HCT116 (cell line): ENCODE measurements at regions not wholly inside any gene's neighbourhood (a gene's known extent, or its start where the extent isn't known, plus 50 kb on each side); places are given as distances from the start of the nearest gene placed in this dataset.

Experiments
- ATAC-seq: fragments of 200-7000 bp; cut with Tn5 transposase; 2 replicates; pipeline ENCODE4 v1.9.1; 2020; ENCODE audit warnings: mild to moderate bottlenecking, moderate library complexity
- BruUV-seq: library from RNA; stranded (reverse); fragments of 400-500 nt; replicated peaks from 2 replicates; lab custom pipeline; 2021; lab: Mats Ljungman, UMichigan
- CTCF ChIA-PET: fragments of 300-600 bp; sonication (Branson Sonifier 250); formaldehyde crosslinking; loops from one replicate; lab custom pipeline; 2021; ENCODE audit warnings: antibody characterized with exemption; lab: Charles Lee
- POLR2A ChIA-PET: fragments of 300-600, 350-600 bp; sonication (Branson Sonifier 250); formaldehyde crosslinking; loops from one replicate; lab custom pipeline; 2021; ENCODE audit warnings: antibody characterized with exemption; lab: Charles Lee
- RAD21 ChIA-PET, 2 experiments: fragments of 300-600 bp; sonication (Branson Sonifier 250); formaldehyde crosslinking; loops; one replicate each; lab custom pipeline; 2023; ENCODE audit warnings: low total read pairs in 2 of 2; ENCODE audit not compliant: uncharacterized antibody in 2 of 2, unreplicated experiment in 2 of 2, low non-redundant PET in 1 of 2; lab: Charles Lee
- DNase-seq: peaks from one replicate; pipeline ENCODE4 v3.0.0-alpha.2; 2010; ENCODE audit warnings: low read depth, low spot score
- H2AFZ ChIP-seq: fragments of 200-600 bp; shearing (Covaris generic), sonication (generic); 2 replicates; pipeline ENCODE4 v1.6.1; 2017; ENCODE audit warnings: low read depth, mixed run types, mixed read lengths, antibody characterized with exemption, low read length; ENCODE audit not compliant: poor library complexity, severe bottlenecking
- H3K27ac ChIP-seq: 2 replicates; pipeline ENCODE4 v1.5.1; 2012; ENCODE audit warnings: low read depth, low read length
- H3K27me3 ChIP-seq: fragments of 200-600 bp; sonication (generic); 2 replicates; pipeline ENCODE4 v1.6.1; 2016; ENCODE audit warnings: mixed run types, low read length, mixed read lengths; ENCODE audit not compliant: insufficient read depth
- H3K36me3 ChIP-seq, 2 experiments: fragments of 200-500 bp in 1 of 2; fragments of 200-600 bp in 1 of 2; sonication (Bioruptor generic) in 1 of 2; sonication (generic) in 1 of 2; 2 replicates each; pipeline versions ENCODE4 v1.5.1 to v1.6.1; 2014 to 2016; ENCODE audit warnings: low read length in 2 of 2, inconsistent platforms in 1 of 2, mixed read lengths in 1 of 2, mixed run types in 1 of 2; ENCODE audit not compliant: insufficient read depth in 2 of 2, control insufficient read depth in 1 of 2
- H3K4me1 ChIP-seq, 2 experiments: fragments of 200-600 bp in 1 of 2; sonication (generic) in 1 of 2; 2 replicates each; pipeline versions ENCODE4 v1.5.1 to v1.6.1; 2012 to 2017; ENCODE audit warnings: low read length in 2 of 2, inconsistent platforms in 1 of 2, mild to moderate bottlenecking in 1 of 2, mixed read lengths in 1 of 2, mixed run types in 1 of 2, moderate library complexity in 1 of 2; ENCODE audit not compliant: insufficient read depth in 2 of 2, control insufficient read depth in 1 of 2
- H3K4me2 ChIP-seq: fragments of 200-600 bp; sonication (generic); 2 replicates; pipeline ENCODE4 v1.6.1; 2017; ENCODE audit warnings: mixed run types, low read length, mixed read lengths
- H3K4me3 ChIP-seq, 2 experiments: fragments of 200-600 bp in 1 of 2; sonication (generic) in 1 of 2; replicated peaks in 1 of 2; 2 replicates each; pipeline ENCODE4 v1.5.1; 2011 to 2016; ENCODE audit warnings: low read length in 2 of 2, control low read depth in 1 of 2, low read depth in 1 of 2, mild to moderate bottlenecking in 1 of 2, mixed read lengths in 1 of 2, mixed run types in 1 of 2
- H3K79me2 ChIP-seq: fragments of 200-600 bp; sonication (generic); 2 replicates; pipeline ENCODE4 v1.6.1; 2017; ENCODE audit warnings: mild to moderate bottlenecking, mixed run types, low read length, moderate library complexity, mixed read lengths; ENCODE audit not compliant: insufficient read depth
- H3K9ac ChIP-seq: fragments of 200-600 bp; sonication (generic); 2 replicates; pipeline ENCODE4 v1.6.1; 2016; ENCODE audit warnings: low read length, mixed read lengths
- H3K9me2 ChIP-seq: fragments of 200-600 bp; sonication (generic), shearing (Covaris generic); 2 replicates; pipeline ENCODE4 v1.6.1; 2017; ENCODE audit warnings: mixed run types, mild to moderate bottlenecking, moderate library complexity; ENCODE audit not compliant: insufficient read depth
- H3K9me3 ChIP-seq, 2 experiments: fragments of 200-500 bp in 1 of 2; fragments of 200-600 bp in 1 of 2; sonication (Bioruptor generic) in 1 of 2; sonication (generic) in 1 of 2; 2 replicates each; pipeline ENCODE4 v1.6.1; 2014 to 2017; ENCODE audit warnings: low read length in 2 of 2, mixed read lengths in 2 of 2, inconsistent platforms in 1 of 2, low read depth in 1 of 2, mild to moderate bottlenecking in 1 of 2, mixed run types in 1 of 2, moderate library complexity in 1 of 2; ENCODE audit not compliant: control insufficient read depth in 1 of 2, insufficient read depth in 1 of 2
- H4K20me1 ChIP-seq: fragments of 200-600 bp; sonication (generic), shearing (Covaris generic); 2 replicates; pipeline ENCODE4 v1.6.1; 2017; ENCODE audit warnings: mixed run types, mild to moderate bottlenecking, moderate library complexity; ENCODE audit not compliant: insufficient read depth
- CTCF ChIP-seq, 3 experiments: fragments of 200-600 bp in 1 of 3; sonication (generic) in 1 of 3; IDR thresholded peaks in 2 of 3; conservative IDR thresholded peaks in 1 of 3; 2 replicates each; pipeline ENCODE4 v1.5.1; 2012 to 2017; ENCODE audit warnings: low read depth in 2 of 3, low read length in 2 of 3, antibody characterized with exemption in 1 of 3, borderline replicate concordance in 1 of 3, control low read depth in 1 of 3, mild to moderate bottlenecking in 1 of 3, mixed read lengths in 1 of 3, mixed run types in 1 of 3, moderate library complexity in 1 of 3; ENCODE audit not compliant: insufficient read depth in 1 of 3
- ELF1 ChIP-seq: IDR thresholded peaks from 2 replicates; pipeline ENCODE4 v1.6.1; 2012; ENCODE audit warnings: low read depth, borderline replicate concordance
- FOSL1 ChIP-seq: IDR thresholded peaks from 2 replicates; pipeline ENCODE4 v1.6.1; 2012; ENCODE audit warnings: low read depth
- JUND ChIP-seq: IDR thresholded peaks from 2 replicates; pipeline ENCODE4 v1.6.1; 2012
- MAX ChIP-seq: IDR thresholded peaks from 2 replicates; pipeline ENCODE4 v1.6.1; 2012
- REST ChIP-seq: IDR thresholded peaks from 2 replicates; pipeline ENCODE4 v1.6.1; 2012; ENCODE audit warnings: low read depth
- SP1 ChIP-seq: IDR thresholded peaks from 2 replicates; pipeline ENCODE4 v1.6.1; 2012; ENCODE audit warnings: low read depth
- TCF7L2 ChIP-seq: IDR thresholded peaks from 2 replicates; pipeline ENCODE4 v1.7.0; 2011; ENCODE audit warnings: borderline replicate concordance, inconsistent platforms; ENCODE audit not compliant: insufficient read depth, insufficient read length; ENCODE audit errors: extremely low read depth
- ZFX ChIP-seq: fragments of 450-650 bp; IDR thresholded peaks from 2 replicates; pipeline ENCODE4 v1.6.1; 2017
- intact Hi-C: fragments of 100-400 bp; cut with micrococcal nuclease; formaldehyde crosslinking; loops from 2 replicates; pipeline ENCODE4 v1.10.0; 2022

- peaks cover 0 to 3% of the 10 kb centered on the region in 2 experiments; a peak in 2 of 4 replicates for H3K9me3 ChIP-seq
- no peaks in the 10 kb centered on the region for H4K20me1 ChIP-seq
- H3K4me2 ChIP-seq = no peak overlapping the region
- intact Hi-C loops = no loop called here
- CTCF ChIA-PET = no interaction called here
- no peaks in the 10 kb centered on the region for H3K36me3 ChIP-seq
- H3K4me3 ChIP-seq = no peak overlapping the region
- DNase-seq (no peak), ATAC-seq (no peak)
- no peaks in the 10 kb centered on the region for H3K27me3 ChIP-seq
- TF ChIP-seq SP1 (no peak), ZFX (no peak), MAX (no peak), TCF7L2 (no peak), JUND (no peak), CTCF (IDR thresholded peaks at IDR 0.05 in 2 of 3, conservative IDR thresholded peaks at IDR 0.05 in 1 of 3; ENCODE audit: borderline replicate concordance in 1 of 3, insufficient read depth in 1 of 3, low read depth in 2 of 3, low read length in 2 of 3) (no peak), ELF1 (no peak), FOSL1 (no peak), REST (no peak)
- RAD21 ChIA-PET = no interaction called here
- no peaks in the 10 kb centered on the region for H3K4me1 ChIP-seq
- H3K27ac ChIP-seq = no peak overlapping the region
- no TSS peak for BruUV-seq
- no peaks in the 10 kb centered on the region for H3K79me2 ChIP-seq
- H3K9ac ChIP-seq = no peak overlapping the region
- POLR2A ChIA-PET = no interaction called here
- H2AFZ ChIP-seq = no peak overlapping the region
- H3K9me2 ChIP-seq = no peaks in the 10 kb centered on the region
Measured at GRCh38 chr3:3708769-3709115, 90.5 kb upstream of the LRRN1 start.
